ENCODE measurements at regions not wholly inside any gene's neighbourhood (a gene's known extent, or its start where the extent isn't known, plus 50 kb on each side); places are given as distances from the start of the nearest gene placed in this dataset.

DNA sequence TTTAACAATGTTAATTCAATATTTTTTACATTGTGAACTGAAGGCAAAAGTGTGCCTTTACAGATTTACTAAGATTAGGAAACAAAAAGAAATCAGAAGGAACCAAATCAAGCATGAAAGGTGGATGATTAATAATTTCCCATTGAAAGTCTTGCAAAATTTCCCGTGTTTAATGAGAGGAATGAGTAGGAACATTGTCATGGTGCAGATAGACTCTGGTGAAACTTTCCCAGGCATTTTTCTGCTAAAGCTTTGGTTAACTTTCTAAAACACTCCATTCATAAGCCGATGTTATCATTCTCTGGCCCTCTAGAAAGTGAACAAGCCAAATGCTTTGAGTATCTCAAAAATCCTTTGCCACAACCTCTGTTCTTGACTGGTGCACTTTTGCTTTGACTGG is 1522.8 kb upstream of the PABPC4L start:
- DNase-seq, result no peak

DNA sequence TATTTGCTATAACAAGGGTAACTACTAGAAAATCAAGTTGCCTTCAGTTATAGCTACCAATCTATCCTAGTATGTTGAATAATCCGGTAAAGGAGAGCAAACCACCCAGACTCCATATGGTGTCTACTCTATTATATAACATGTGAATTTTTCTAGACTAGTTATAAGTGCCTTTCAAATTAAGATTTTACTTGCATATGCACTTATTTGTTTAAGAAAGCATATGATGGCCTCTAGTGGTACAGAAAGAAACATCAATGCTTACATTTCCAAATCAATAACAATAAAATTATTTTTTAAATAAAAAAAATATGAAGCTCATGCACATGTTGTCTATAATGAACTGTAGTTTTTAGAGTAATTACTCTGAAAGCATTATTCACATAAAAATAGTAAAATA is 1516.4 kb upstream of the PABPC4L start:
- DNase-seq, result no peak

DNA sequence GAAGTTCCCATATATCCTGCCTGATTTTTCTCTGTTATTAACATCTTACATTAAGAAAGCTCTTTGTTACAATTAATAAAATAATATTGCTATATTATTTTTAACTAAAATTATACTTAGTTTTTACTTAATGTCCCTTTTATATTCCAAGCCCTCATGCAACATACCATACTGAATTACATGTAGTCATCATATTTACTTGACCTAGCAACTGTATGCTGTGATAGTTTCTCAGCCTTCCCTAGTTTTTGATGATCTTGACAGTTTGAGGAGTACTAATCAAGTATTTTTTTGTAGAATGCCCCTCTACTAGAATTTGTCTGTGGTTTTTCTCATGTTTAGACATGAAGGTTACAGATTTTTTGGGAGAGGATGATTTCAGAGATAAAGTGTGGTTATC is 1503.8 kb upstream of the PABPC4L start:
- DNase-seq, result no peak

DNA sequence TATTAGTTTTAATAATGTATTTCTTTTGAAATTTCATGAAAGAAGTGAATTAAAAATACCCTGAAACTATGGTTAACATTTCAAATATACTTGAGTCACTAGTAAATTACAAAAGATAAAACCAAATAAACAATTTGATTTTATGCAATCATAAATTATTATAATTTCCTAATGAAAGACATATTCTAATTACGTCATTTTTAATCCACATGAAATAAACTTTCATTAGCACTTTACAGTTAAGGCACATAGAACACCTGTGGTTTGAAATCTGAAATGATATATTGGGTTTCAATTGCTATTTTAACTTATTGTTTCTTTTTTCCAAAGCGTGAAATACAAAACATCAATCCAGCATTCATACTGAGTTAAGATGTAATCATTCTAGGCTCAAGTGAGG is 1492.5 kb upstream of the PABPC4L start:
- DNase-seq, result no peak

DNA sequence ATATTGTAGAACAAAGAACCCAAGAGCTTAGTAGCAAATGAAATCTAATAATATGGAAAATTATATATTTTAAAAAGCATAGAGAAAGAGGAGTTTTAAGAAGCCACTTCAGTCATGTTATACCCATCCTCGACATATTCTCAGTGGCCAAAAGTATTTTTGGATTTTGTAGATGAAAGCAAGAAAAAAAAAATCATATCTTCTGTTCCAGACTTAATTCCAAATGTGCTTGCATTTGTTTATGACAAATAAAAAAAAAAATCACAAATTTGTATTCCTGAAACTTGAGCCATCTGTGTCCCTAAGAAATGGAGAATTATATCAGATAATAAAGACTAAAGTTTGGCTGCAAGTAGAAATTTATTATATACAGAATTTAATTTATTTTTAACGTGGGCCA is 1482.4 kb upstream of the PABPC4L start:
- no peak for DNase-seq

DNA sequence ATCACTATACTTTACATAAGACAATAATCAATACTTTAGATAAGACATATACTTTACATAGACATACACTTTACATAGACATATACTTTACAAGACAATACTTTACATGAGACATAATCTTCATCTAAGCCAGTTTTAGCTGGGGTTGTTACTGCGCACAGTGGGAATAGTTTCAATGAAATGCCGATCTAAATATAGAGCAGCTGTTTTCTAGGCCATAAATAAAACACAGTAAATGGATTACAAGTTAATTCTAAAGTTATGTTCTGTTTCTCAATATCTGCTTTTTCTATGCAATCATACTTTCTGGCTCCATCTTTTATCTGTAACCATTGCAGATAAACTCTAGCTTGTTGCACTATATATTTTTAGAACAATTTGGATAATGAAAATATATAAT is 1470.6 kb upstream of the PABPC4L start:
- no peak for DNase-seq

DNA sequence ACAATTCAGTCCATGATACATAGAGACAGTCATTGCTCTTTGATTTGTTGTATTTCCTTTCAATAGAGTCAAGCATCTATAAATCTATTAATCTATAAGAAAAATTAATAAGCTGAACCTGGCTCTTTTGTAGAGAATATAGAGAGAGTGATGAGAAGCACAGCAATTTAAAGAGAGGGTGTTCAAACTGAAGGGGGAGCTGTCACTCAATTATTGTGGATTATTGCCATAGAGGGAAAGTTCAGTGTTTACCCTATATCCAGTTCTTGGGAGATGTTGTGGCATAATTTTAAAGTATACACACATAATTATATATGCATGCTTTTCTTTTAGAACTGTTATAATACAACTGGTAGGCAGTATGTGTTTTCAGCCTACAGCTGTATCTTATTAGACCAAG is 1469.0 kb upstream of the PABPC4L start:
- no peak for DNase-seq
